HEK293 (cell line): ENCODE measurements at regions not wholly inside any gene's neighbourhood (a gene's known extent, or its start where the extent isn't known, plus 50 kb on each side); places are given as distances from the start of the nearest gene placed in this dataset.

Experiments used
- CTCF ChIP-seq: fragments of 450-650 bp; formaldehyde crosslinking; IDR thresholded peaks from 2 replicates; pipeline ENCODE4 v1.5.1; 2016; ENCODE audit warnings: missing biosample characterization, missing genetic modification characterization
- GFI1B ChIP-seq: fragments of 450-650 bp; formaldehyde crosslinking; IDR thresholded peaks from 2 replicates; pipeline ENCODE4 v1.5.1; 2016; ENCODE audit warnings: missing biosample characterization, missing genetic modification characterization
- REPIN1 ChIP-seq: fragments of 450-650 bp; formaldehyde crosslinking; IDR thresholded peaks from 2 replicates; pipeline ENCODE4 v1.5.1; 2017; ENCODE audit warnings: missing biosample characterization, missing genetic modification characterization, low read depth
- ZNF561 ChIP-seq: fragments of 450-650 bp; IDR thresholded peaks from 2 replicates; pipeline ENCODE4 v1.5.1; 2018; ENCODE audit warnings: missing biosample characterization, missing genetic modification characterization, borderline replicate concordance
- ZNF747 ChIP-seq: fragments of 450-650 bp; formaldehyde crosslinking; IDR thresholded peaks from 2 replicates; pipeline ENCODE4 v1.5.1; 2016; ENCODE audit warnings: missing biosample characterization, missing genetic modification characterization
- ZSCAN30 ChIP-seq: fragments of 450-650 bp; IDR thresholded peaks from 2 replicates; pipeline ENCODE4 v1.5.1; 2018; ENCODE audit warnings: missing biosample characterization, mild to moderate bottlenecking, missing genetic modification characterization, moderate library complexity
- TF ChIP-seq, protein P1 (sequence below): fragments of 450-650 bp; formaldehyde crosslinking; IDR thresholded peaks from 2 replicates; pipeline ENCODE4 v1.5.1; 2016; ENCODE audit warnings: missing biosample characterization, missing genetic modification characterization
- TF ChIP-seq, protein P2 (sequence below): fragments of 450-650 bp; formaldehyde crosslinking; IDR thresholded peaks from 2 replicates; pipeline ENCODE4 v1.5.1; 2017; ENCODE audit warnings: missing biosample characterization, missing genetic modification characterization

DNA sequence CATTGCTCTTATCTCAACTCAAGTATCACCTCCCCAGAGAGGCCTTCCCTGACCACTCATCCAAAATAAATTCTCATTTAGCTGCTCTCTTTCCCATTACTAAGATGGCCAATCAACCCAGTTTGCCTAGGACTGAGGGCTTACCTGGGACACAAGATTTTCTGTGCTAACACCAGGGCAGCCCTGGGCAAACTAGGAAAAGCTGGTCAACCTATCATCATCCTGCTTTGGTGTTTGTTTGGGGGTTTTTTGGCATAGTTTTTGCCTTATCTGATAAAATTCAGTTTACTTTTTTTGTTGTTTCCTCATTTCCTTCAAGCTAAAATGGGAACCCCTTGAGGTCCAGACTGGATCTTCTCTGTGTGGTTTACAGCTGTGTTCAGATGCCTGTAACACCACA, 131.4 kb upstream of the NR2F2 start:
- TF ChIP-seq CTCF (tag by site-specific recombination) = no peak
- no peak for TF ChIP-seq ZNF561
- TF ChIP-seq, protein P1, sequence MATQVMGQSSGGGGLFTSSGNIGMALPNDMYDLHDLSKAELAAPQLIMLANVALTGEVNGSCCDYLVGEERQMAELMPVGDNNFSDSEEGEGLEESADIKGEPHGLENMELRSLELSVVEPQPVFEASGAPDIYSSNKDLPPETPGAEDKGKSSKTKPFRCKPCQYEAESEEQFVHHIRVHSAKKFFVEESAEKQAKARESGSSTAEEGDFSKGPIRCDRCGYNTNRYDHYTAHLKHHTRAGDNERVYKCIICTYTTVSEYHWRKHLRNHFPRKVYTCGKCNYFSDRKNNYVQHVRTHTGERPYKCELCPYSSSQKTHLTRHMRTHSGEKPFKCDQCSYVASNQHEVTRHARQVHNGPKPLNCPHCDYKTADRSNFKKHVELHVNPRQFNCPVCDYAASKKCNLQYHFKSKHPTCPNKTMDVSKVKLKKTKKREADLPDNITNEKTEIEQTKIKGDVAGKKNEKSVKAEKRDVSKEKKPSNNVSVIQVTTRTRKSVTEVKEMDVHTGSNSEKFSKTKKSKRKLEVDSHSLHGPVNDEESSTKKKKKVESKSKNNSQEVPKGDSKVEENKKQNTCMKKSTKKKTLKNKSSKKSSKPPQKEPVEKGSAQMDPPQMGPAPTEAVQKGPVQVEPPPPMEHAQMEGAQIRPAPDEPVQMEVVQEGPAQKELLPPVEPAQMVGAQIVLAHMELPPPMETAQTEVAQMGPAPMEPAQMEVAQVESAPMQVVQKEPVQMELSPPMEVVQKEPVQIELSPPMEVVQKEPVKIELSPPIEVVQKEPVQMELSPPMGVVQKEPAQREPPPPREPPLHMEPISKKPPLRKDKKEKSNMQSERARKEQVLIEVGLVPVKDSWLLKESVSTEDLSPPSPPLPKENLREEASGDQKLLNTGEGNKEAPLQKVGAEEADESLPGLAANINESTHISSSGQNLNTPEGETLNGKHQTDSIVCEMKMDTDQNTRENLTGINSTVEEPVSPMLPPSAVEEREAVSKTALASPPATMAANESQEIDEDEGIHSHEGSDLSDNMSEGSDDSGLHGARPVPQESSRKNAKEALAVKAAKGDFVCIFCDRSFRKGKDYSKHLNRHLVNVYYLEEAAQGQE (tag by site-specific recombination) = no peak
- TF ChIP-seq, protein P2, sequence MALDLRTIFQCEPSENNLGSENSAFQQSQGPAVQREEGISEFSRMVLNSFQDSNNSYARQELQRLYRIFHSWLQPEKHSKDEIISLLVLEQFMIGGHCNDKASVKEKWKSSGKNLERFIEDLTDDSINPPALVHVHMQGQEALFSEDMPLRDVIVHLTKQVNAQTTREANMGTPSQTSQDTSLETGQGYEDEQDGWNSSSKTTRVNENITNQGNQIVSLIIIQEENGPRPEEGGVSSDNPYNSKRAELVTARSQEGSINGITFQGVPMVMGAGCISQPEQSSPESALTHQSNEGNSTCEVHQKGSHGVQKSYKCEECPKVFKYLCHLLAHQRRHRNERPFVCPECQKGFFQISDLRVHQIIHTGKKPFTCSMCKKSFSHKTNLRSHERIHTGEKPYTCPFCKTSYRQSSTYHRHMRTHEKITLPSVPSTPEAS (tag by site-specific recombination) = no peak
- TF ChIP-seq ZNF747 = no peak
- no peak for TF ChIP-seq ZSCAN30
- no peak for TF ChIP-seq GFI1B
- no peak for TF ChIP-seq REPIN1 (tag by site-specific recombination)
